Ishikawa (cell line): ENCODE measurements at regions not wholly inside any gene's neighbourhood (a gene's known extent, or its start where the extent isn't known, plus 50 kb on each side); places are given as distances from the start of the nearest gene placed in this dataset.

Experiments used
- CEBPB ChIP-seq: IDR thresholded peaks from 2 replicates; pipeline ENCODE4 v1.6.1; 2012
- CREB1 ChIP-seq: IDR thresholded peaks from 2 replicates; pipeline ENCODE4 v1.6.1; 2012; ENCODE audit warnings: low read depth
- EGR1 ChIP-seq: IDR thresholded peaks from 2 replicates; pipeline ENCODE4 v1.6.1; 2012
- EP300 ChIP-seq: IDR thresholded peaks from 2 replicates; pipeline ENCODE4 v1.6.1; 2012; ENCODE audit warnings: borderline replicate concordance
- FOXM1 ChIP-seq: IDR thresholded peaks from 2 replicates; pipeline ENCODE4 v1.6.1; 2012; ENCODE audit warnings: low read depth, borderline replicate concordance
- MAX ChIP-seq: IDR thresholded peaks from 2 replicates; pipeline ENCODE4 v1.6.1; 2012
- NFIC ChIP-seq: IDR thresholded peaks from 2 replicates; pipeline ENCODE4 v1.6.1; 2012
- RAD21 ChIP-seq: IDR thresholded peaks from 2 replicates; pipeline ENCODE4 v1.6.1; 2012; ENCODE audit warnings: low read depth
- TAF1 ChIP-seq: IDR thresholded peaks from 2 replicates; pipeline ENCODE4 v1.6.1; 2012; ENCODE audit warnings: low read depth, mild to moderate bottlenecking
- TCF12 ChIP-seq: IDR thresholded peaks from 2 replicates; pipeline ENCODE4 v1.6.1; 2012; ENCODE audit warnings: low read depth
- TEAD4 ChIP-seq: IDR thresholded peaks from 2 replicates; pipeline ENCODE4 v1.6.1; 2012
- YY1 ChIP-seq: IDR thresholded peaks from 2 replicates; pipeline ENCODE4 v1.6.1; 2012; ENCODE audit warnings: low read depth
- ZBTB7A ChIP-seq: IDR thresholded peaks from 2 replicates; pipeline ENCODE4 v1.6.1; 2012; ENCODE audit warnings: low read depth
- TF ChIP-seq, protein P1 (sequence below): IDR thresholded peaks from 2 replicates; pipeline ENCODE4 v1.6.1; 2012; ENCODE audit warnings: low read depth, mild to moderate bottlenecking
- TF ChIP-seq, protein P2 (sequence below): IDR thresholded peaks from 2 replicates; pipeline ENCODE4 v1.6.1; 2012

DNA sequence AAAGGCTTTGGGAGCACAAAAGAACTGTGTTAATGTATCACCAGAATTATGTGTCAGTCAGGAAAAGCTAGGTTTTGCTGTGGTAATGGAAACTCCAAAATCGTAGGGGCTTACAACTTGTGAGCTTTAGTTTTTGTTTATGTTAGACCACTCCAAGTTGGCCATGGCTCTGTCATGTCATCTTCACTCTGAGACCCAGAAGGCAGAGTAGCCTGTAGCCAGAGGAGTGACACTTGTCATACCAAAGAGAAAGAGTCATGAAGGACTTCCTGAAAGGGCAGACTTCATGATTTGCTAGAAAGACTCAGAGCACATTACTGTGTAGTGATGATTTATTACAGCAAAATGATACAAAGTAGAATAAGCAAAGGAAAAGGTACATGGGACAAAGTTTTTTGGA is 133.6 kb upstream of the SSTR1 start:
- TF ChIP-seq CEBPB (no peak), EGR1 (no peak), EP300 (no peak), ZBTB7A (no peak), MAX (no peak), YY1 (no peak), TAF1 (no peak), TCF12 (no peak), TEAD4 (no peak), CREB1 (no peak), FOXM1 (no peak), NFIC (no peak), RAD21 (no peak)
- TF ChIP-seq, protein P1, sequence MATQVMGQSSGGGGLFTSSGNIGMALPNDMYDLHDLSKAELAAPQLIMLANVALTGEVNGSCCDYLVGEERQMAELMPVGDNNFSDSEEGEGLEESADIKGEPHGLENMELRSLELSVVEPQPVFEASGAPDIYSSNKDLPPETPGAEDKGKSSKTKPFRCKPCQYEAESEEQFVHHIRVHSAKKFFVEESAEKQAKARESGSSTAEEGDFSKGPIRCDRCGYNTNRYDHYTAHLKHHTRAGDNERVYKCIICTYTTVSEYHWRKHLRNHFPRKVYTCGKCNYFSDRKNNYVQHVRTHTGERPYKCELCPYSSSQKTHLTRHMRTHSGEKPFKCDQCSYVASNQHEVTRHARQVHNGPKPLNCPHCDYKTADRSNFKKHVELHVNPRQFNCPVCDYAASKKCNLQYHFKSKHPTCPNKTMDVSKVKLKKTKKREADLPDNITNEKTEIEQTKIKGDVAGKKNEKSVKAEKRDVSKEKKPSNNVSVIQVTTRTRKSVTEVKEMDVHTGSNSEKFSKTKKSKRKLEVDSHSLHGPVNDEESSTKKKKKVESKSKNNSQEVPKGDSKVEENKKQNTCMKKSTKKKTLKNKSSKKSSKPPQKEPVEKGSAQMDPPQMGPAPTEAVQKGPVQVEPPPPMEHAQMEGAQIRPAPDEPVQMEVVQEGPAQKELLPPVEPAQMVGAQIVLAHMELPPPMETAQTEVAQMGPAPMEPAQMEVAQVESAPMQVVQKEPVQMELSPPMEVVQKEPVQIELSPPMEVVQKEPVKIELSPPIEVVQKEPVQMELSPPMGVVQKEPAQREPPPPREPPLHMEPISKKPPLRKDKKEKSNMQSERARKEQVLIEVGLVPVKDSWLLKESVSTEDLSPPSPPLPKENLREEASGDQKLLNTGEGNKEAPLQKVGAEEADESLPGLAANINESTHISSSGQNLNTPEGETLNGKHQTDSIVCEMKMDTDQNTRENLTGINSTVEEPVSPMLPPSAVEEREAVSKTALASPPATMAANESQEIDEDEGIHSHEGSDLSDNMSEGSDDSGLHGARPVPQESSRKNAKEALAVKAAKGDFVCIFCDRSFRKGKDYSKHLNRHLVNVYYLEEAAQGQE: no peak
- TF ChIP-seq, protein P2, sequence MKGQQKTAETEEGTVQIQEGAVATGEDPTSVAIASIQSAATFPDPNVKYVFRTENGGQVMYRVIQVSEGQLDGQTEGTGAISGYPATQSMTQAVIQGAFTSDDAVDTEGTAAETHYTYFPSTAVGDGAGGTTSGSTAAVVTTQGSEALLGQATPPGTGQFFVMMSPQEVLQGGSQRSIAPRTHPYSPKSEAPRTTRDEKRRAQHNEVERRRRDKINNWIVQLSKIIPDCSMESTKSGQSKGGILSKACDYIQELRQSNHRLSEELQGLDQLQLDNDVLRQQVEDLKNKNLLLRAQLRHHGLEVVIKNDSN: no peak

GRCh38 chr14:38074754-38075153 is 132.9 kb upstream of the SSTR1 start:
- no peak for TF ChIP-seq MAX
- no peak for TF ChIP-seq EGR1
- no peak for TF ChIP-seq TCF12
- TF ChIP-seq YY1: no peak
- TF ChIP-seq NFIC: no peak
- no peak for TF ChIP-seq TEAD4
- TF ChIP-seq FOXM1: no peak
- TF ChIP-seq CREB1: no peak
- TF ChIP-seq, protein P1: no peak
- TF ChIP-seq, protein P2: no peak

DNA sequence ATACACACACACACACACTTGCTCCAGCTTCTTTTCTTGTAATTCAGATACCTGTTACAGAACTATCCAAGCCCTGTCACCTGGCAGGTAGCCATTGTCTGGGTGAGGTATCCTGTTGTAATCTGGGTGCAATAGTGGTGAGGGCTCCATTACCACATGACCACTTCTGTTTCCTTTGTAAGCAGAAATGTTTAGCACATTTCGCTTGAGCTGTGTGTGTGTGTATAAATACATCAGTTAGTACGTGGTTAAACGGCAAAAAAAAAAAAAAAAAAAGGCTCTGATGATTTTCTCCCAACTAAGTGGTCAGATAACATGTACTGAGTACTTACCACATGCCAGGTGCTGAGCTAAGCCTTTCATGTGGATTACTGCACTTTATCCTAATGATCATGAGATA is 129.3 kb upstream of the SSTR1 start:
- TF ChIP-seq CREB1 (no peak), FOXM1 (no peak), ZBTB7A (no peak), MAX (no peak), TAF1 (no peak), EP300 (no peak), EGR1 (no peak), TCF12 (no peak), RAD21 (no peak), CEBPB (no peak), YY1 (no peak), TEAD4 (no peak), NFIC (no peak)
- TF ChIP-seq, protein P1: no peak
- TF ChIP-seq, protein P2: no peak

- TF ChIP-seq, protein P1: no peak
- no peak for TF ChIP-seq TEAD4
- no peak for TF ChIP-seq NFIC
- TF ChIP-seq MAX: no peak
- TF ChIP-seq TAF1: no peak
These were observed 128.4 kb upstream of the SSTR1 start for GRCh38 chr14:38079268-38079667.
